ENCODE measurements at regions not wholly inside any gene's neighbourhood (a gene's known extent, or its start where the extent isn't known, plus 50 kb on each side); places are given as distances from the start of the nearest gene placed in this dataset.

- in situ Hi-C loops (cut with MboI; ENCODE audit: low sequenced_read_pairs in 4 of 4) (loop anchor here in 1 of 4 donors (25.0 kb wide), 1 partner anchor 105 kb away; no protein-coding TSS in a partner anchor), intact Hi-C loops (cut with DNase I; ENCODE audit: low total_unique reads) (no loop called here)
- H3K27me3 ChIP-seq, result no peaks in the 10 kb centered on the region
- no peaks in the 10 kb centered on the region for H3K36me3 ChIP-seq
- ATAC-seq (no peak), DNase-seq (no peak)
- no peak for TF ChIP-seq CTCF (IDR thresholded peaks at IDR 0.05 in 4 of 5, conservative IDR thresholded peaks at IDR 0.05 in 1 of 5)
- no peak for TF ChIP-seq POLR2A (IDR thresholded peaks at IDR 0.05)
- no peaks in the 10 kb centered on the region for H3K9me3 ChIP-seq
- no peak overlapping the region for H3K4me3 ChIP-seq
- no peaks in the 10 kb centered on the region for H3K4me1 ChIP-seq
- no peak overlapping the region for H3K27ac ChIP-seq
Measured at GRCh38 chr9:10917001-10917400, 304.2 kb upstream of the PTPRD start.

DNA sequence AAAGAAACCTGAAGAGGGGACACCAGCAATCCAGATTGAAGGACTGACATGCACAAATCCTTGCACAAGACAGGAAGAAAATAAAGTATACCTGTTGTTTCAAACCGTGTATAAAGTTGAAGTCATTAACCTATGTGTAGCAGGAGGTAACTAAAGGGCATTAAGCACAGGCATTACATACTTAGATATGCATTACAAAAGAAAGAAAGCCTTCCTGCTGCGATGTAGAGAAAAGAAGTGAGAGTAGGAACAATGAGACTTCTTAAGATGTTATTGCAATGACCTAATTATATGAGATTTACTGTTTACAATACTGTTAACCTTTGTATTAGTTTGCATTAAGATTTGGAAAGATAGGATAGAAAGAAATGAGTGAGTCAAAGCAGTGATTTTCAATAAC is 308.9 kb upstream of the PTPRD start:
- Histone ChIP-seq H3K9me3 (no peaks in the 10 kb centered on the region), H3K4me1 (no peaks in the 10 kb centered on the region), H3K27me3 (no peaks in the 10 kb centered on the region), H3K27ac (no peak overlapping the region), H3K4me3 (no peak overlapping the region), H3K36me3 (no peaks in the 10 kb centered on the region)
- intact Hi-C loops (cut with DNase I; ENCODE audit: low total_unique reads), result no loop called here
- DNase-seq, result no peak
- TF ChIP-seq POLR2A (IDR thresholded peaks at IDR 0.05), result no peak
- TF ChIP-seq CTCF (IDR thresholded peaks at IDR 0.05 in 4 of 5, conservative IDR thresholded peaks at IDR 0.05 in 1 of 5), result no peak
- no peak for ATAC-seq
- in situ Hi-C loops (cut with MboI; ENCODE audit: low sequenced_read_pairs in 4 of 4), result loop anchor here in 1 of 4 donors (25.0 kb wide), 1 partner anchor 109 kb away; no protein-coding TSS in a partner anchor

DNA sequence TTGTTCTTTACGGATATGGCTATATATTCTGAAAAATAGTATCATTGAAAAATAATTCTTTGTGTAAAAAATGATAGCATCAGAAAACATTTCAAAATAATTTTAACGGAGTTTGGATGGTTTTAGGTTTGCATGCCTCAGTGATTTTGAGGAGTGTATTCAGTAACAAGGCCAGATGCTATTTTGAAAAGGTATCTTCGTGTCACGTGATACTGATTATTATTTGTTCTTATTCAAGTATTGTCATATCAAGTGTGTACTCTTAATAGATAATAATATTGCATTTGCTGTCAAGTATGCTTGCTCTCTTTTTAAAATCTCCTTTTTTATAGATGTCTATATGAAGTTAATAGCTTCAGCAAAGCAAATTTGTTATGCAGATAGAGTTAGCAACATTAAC is 313.1 kb upstream of the PTPRD start:
- in situ Hi-C loops (cut with MboI; ENCODE audit: low sequenced_read_pairs in 4 of 4), result no loop called here
- ATAC-seq, result no peak

GRCh38 chr9:10928372-10928771 is 315.6 kb upstream of the PTPRD start:
- intact Hi-C loops (cut with DNase I; ENCODE audit: low total_unique reads) (no loop called here), in situ Hi-C loops (cut with MboI; ENCODE audit: low sequenced_read_pairs in 4 of 4) (no loop called here)
- H3K36me3 ChIP-seq, result no peaks in the 10 kb centered on the region
- no peak overlapping the region for H3K4me3 ChIP-seq
- ATAC-seq, result no peak
- no peak for DNase-seq
- no peaks in the 10 kb centered on the region for H3K9me3 ChIP-seq
- H3K4me1 ChIP-seq, result no peaks in the 10 kb centered on the region
- H3K27me3 ChIP-seq, result no peaks in the 10 kb centered on the region
- TF ChIP-seq POLR2A (IDR thresholded peaks at IDR 0.05) (no peak), CTCF (IDR thresholded peaks at IDR 0.05 in 4 of 5, conservative IDR thresholded peaks at IDR 0.05 in 1 of 5) (no peak)
- H3K27ac ChIP-seq, result no peak overlapping the region

More for the DNA sequence above, 313.1 kb upstream of the PTPRD start:
- H3K36me3 ChIP-seq, result no peaks in the 10 kb centered on the region
- H3K27ac ChIP-seq, result no peak overlapping the region
- DNase-seq, result no peak
- no peaks in the 10 kb centered on the region for H3K27me3 ChIP-seq
- no peak for TF ChIP-seq CTCF (IDR thresholded peaks at IDR 0.05 in 4 of 5, conservative IDR thresholded peaks at IDR 0.05 in 1 of 5)
- no peak for TF ChIP-seq POLR2A (IDR thresholded peaks at IDR 0.05)
- no peaks in the 10 kb centered on the region for H3K4me1 ChIP-seq
- H3K9me3 ChIP-seq, result no peaks in the 10 kb centered on the region
- intact Hi-C loops (cut with DNase I; ENCODE audit: low total_unique reads), result no loop called here
- no peak overlapping the region for H3K4me3 ChIP-seq

- in situ Hi-C loops (cut with MboI; ENCODE audit: low sequenced_read_pairs in 4 of 4) (no loop called here), intact Hi-C loops (cut with DNase I; ENCODE audit: low total_unique reads) (no loop called here)
- ATAC-seq (no peak), DNase-seq (no peak)
- no peak for TF ChIP-seq CTCF (IDR thresholded peaks at IDR 0.05 in 4 of 5, conservative IDR thresholded peaks at IDR 0.05 in 1 of 5)
- no peak for TF ChIP-seq POLR2A (IDR thresholded peaks at IDR 0.05)
- H3K4me1 ChIP-seq, result no peaks in the 10 kb centered on the region
- no peaks in the 10 kb centered on the region for H3K9me3 ChIP-seq
- H3K36me3 ChIP-seq, result no peaks in the 10 kb centered on the region
- H3K4me3 ChIP-seq, result no peak overlapping the region
- no peak overlapping the region for H3K27ac ChIP-seq
- H3K27me3 ChIP-seq, result no peaks in the 10 kb centered on the region
Measured at GRCh38 chr9:10930081-10930480, 317.3 kb upstream of the PTPRD start.
